ENCODE measurements at regions not wholly inside any gene's neighbourhood (a gene's known extent, or its start where the extent isn't known, plus 50 kb on each side); places are given as distances from the start of the nearest gene placed in this dataset.

- no peak overlapping the region for H3K27ac ChIP-seq (ENCODE audit: control insufficient read depth, insufficient read depth)
- POLR2A ChIA-PET = no interaction called here
- ATAC-seq (no peak), DNase-seq (ENCODE audit: low read depth, low spot score) (no peak), FAIRE-seq (no peak)
- no peak overlapping the region for H2AFZ ChIP-seq (ENCODE audit: control insufficient read depth, low read depth, low read length)
- no peak overlapping the region for H3K4me2 ChIP-seq (ENCODE audit: control insufficient read depth, insufficient read depth)
- SMC1A ChIA-PET (ENCODE audit: uncharacterized antibody, unreplicated experiment) = no interaction called here
- RAD21 ChIA-PET (ENCODE audit: unreplicated experiment) = no interaction called here
- H3K79me2 ChIP-seq (ENCODE audit: control insufficient read depth, insufficient read depth, low read length) = no peaks in the 10 kb centered on the region
- H3K9ac ChIP-seq (ENCODE audit: control insufficient read depth, insufficient read depth, low read length) = no peak overlapping the region
- in situ Hi-C loops (cut with MboI) (no loop called here), intact Hi-C loops (cut with micrococcal nuclease; ENCODE audit: unreplicated experiment) (no loop called here)
- H3K4me1 ChIP-seq (ENCODE audit: control insufficient read depth, insufficient read depth, low read length) = no peaks in the 10 kb centered on the region
- H3K27me3 ChIP-seq (replicated peaks in 1 of 2; ENCODE audit: control insufficient read depth in 2 of 2, insufficient read depth in 2 of 2, low read length in 1 of 2) = no peaks in the 10 kb centered on the region
- TF ChIP-seq CREM (IDR thresholded peaks at IDR 0.05; ENCODE audit: low read depth) (no peak), ESRRA (IDR thresholded peaks at IDR 0.05; ENCODE audit: low read length) (no peak), ZSCAN29 (IDR thresholded peaks at IDR 0.05) (no peak), SREBF2 (IDR thresholded peaks at IDR 0.05; ENCODE audit: low read length) (no peak)
- no peaks in the 10 kb centered on the region for H3K9me3 ChIP-seq (replicated peaks; ENCODE audit: control insufficient read depth, insufficient read depth, low read length)
- CTCF ChIA-PET = interaction anchor here (0.7 kb wide), 1 partner anchor 41 kb away, joined by 3 read pairs; no protein-coding TSS in a partner anchor
- BruUV-seq (replicated peaks) = no TSS peak
- 0% methylated on average over 1 of the region's 1 CpG for WGBS (ENCODE audit: insufficient coverage, insufficient replicate concordance, low lambda C conversion rate, missing lambda C conversion rate)
- H3K36me3 ChIP-seq (ENCODE audit: control insufficient read depth in 2 of 2, insufficient read depth in 2 of 2, low read length in 1 of 2) = no peaks in the 10 kb centered on the region
- no peak overlapping the region for H3K4me3 ChIP-seq
- no peaks in the 10 kb centered on the region for H4K20me1 ChIP-seq (ENCODE audit: control insufficient read depth, insufficient read depth)
Observed at GRCh38 chr11:38721586-38722315, 2123.7 kb upstream of the RAG2 start.

- Histone ChIP-seq H3K4me3 (no peak overlapping the region), H4K20me1 (ENCODE audit: control insufficient read depth, insufficient read depth) (no peaks in the 10 kb centered on the region), H3K4me1 (ENCODE audit: control insufficient read depth, insufficient read depth, low read length) (no peaks in the 10 kb centered on the region), H3K4me2 (ENCODE audit: control insufficient read depth, insufficient read depth) (no peak overlapping the region), H3K36me3 (ENCODE audit: control insufficient read depth in 2 of 2, insufficient read depth in 2 of 2, low read length in 1 of 2) (no peaks in the 10 kb centered on the region), H3K79me2 (ENCODE audit: control insufficient read depth, insufficient read depth, low read length) (no peaks in the 10 kb centered on the region), H3K27me3 (replicated peaks in 1 of 2; ENCODE audit: control insufficient read depth in 2 of 2, insufficient read depth in 2 of 2, low read length in 1 of 2) (no peaks in the 10 kb centered on the region), H3K9ac (ENCODE audit: control insufficient read depth, insufficient read depth, low read length) (no peak overlapping the region), H3K27ac (ENCODE audit: control insufficient read depth, insufficient read depth) (no peak overlapping the region), H3K9me3 (replicated peaks; ENCODE audit: control insufficient read depth, insufficient read depth, low read length) (no peaks in the 10 kb centered on the region), H2AFZ (ENCODE audit: control insufficient read depth, low read depth, low read length) (no peak overlapping the region)
- ChIA-PET SMC1A (ENCODE audit: uncharacterized antibody, unreplicated experiment) (no interaction called here), CTCF (no interaction called here), RAD21 (ENCODE audit: unreplicated experiment) (no interaction called here), POLR2A (no interaction called here)
- DNase-seq (ENCODE audit: low read depth, low spot score) = no peak
- BruUV-seq (replicated peaks) = no TSS peak
- WGBS (ENCODE audit: insufficient coverage, insufficient replicate concordance, low lambda C conversion rate, missing lambda C conversion rate) = 0% methylated on average over 1 of the region's 1 CpG
- intact Hi-C loops (cut with micrococcal nuclease; ENCODE audit: unreplicated experiment) (no loop called here), in situ Hi-C loops (cut with MboI) (no loop called here)
- FAIRE-seq = no peak
- no peak for ATAC-seq
- TF ChIP-seq SPI1 (IDR thresholded peaks at IDR 0.05; ENCODE audit: borderline replicate concordance, insufficient read depth, low read depth, low read length) (no peak), RUNX3 (IDR thresholded peaks at IDR 0.05; ENCODE audit: low read length) (no peak), MYC (IDR thresholded peaks at IDR 0.05; ENCODE audit: insufficient read depth, insufficient read length, insufficient replicate concordance, low read length, severe bottlenecking) (no peak), CREM (IDR thresholded peaks at IDR 0.05; ENCODE audit: low read depth) (no peak), KDM1A (IDR thresholded peaks at IDR 0.05; ENCODE audit: borderline replicate concordance) (no peak), MTA3 (IDR thresholded peaks at IDR 0.05; ENCODE audit: borderline replicate concordance, low read length) (no peak)
Observed at GRCh38 chr11:38718659-38719058, 2120.6 kb upstream of the RAG2 start.

All from GM12878 (cell line).